ENCODE measurements at regions not wholly inside any gene's neighbourhood (a gene's known extent, or its start where the extent isn't known, plus 50 kb on each side); places are given as distances from the start of the nearest gene placed in this dataset.

GRCh38 chrX:137891431-137891830 is 325.5 kb downstream of the ZIC3 start:
- Histone ChIP-seq H3K79me1 (ENCODE audit: low read depth, low read length) (no peaks in the 10 kb centered on the region), H4K20me1 (replicated peaks in 1 of 2; ENCODE audit: control insufficient read depth in 1 of 2, insufficient read depth in 2 of 2, low read length in 2 of 2) (no peaks in the 10 kb centered on the region), H2AFZ (ENCODE audit: low read length) (no peak overlapping the region), H3K14ac (ENCODE audit: insufficient read length) (no peak overlapping the region), H2BK20ac (ENCODE audit: low read length) (no peak overlapping the region), H3K27me3 (replicated peaks in 1 of 4; ENCODE audit: control insufficient read depth in 3 of 4, extremely low read depth in 1 of 4, insufficient read depth in 3 of 4, low read length in 3 of 4) (no peaks in the 10 kb centered on the region), H3K23me2 (ENCODE audit: low read depth, low read length) (no peaks in the 10 kb centered on the region), H3K23ac (ENCODE audit: insufficient read length) (no peak overlapping the region), H2BK15ac (ENCODE audit: low read length) (no peak overlapping the region), H3K27ac (ENCODE audit: low read depth, low read length) (no peak overlapping the region), H3K18ac (ENCODE audit: extremely low read depth, low read length) (no peak overlapping the region), H3K36me3 (ENCODE audit: control insufficient read depth in 2 of 4, insufficient read depth in 4 of 4, low read length in 3 of 4) (no peaks in the 10 kb centered on the region), H3K4me2 (ENCODE audit: insufficient read depth in 1 of 2, low read depth in 2 of 2, low read length in 2 of 2) (no peak overlapping the region), H3K79me2 (ENCODE audit: control insufficient read depth in 1 of 2, insufficient read depth in 2 of 2, low read length in 2 of 2) (no peaks in the 10 kb centered on the region), H4K91ac (replicated peaks; ENCODE audit: insufficient read length, low read length) (no peak overlapping the region), H2AK5ac (ENCODE audit: low read depth, low read length) (no peak overlapping the region), H4K5ac (ENCODE audit: insufficient read length, low read depth, low read length) (no peak overlapping the region), H3K4me1 (replicated peaks in 1 of 4; ENCODE audit: control insufficient read depth in 3 of 4, insufficient read depth in 4 of 4, low read length in 3 of 4) (peaks cover 0 to 3% (median under 1%) of the 10 kb centered on the region in 4 experiments; a peak in 1 of 7 replicates), H4K8ac (ENCODE audit: extremely low read depth, insufficient read depth, low read length) (no peak overlapping the region), H3K4me3 (ENCODE audit: extremely low read depth in 1 of 4, insufficient read depth in 2 of 4, low read depth in 3 of 4, low read length in 4 of 4) (no peak overlapping the region), H3K9ac (replicated peaks in 1 of 4; ENCODE audit: extremely low read depth in 1 of 4, low read depth in 3 of 4, low read length in 3 of 4) (no peak overlapping the region), H3K56ac (replicated peaks; ENCODE audit: insufficient read length, low read depth, low read length) (no peak overlapping the region), H3K9me3 (ENCODE audit: insufficient read depth in 2 of 2, low read depth in 1 of 2, low read length in 1 of 2) (no peaks in the 10 kb centered on the region), H3K4ac (replicated peaks; ENCODE audit: insufficient read length, low read depth, low read length) (no peak overlapping the region), H2BK5ac (ENCODE audit: low read depth, low read length) (no peak overlapping the region), H2BK120ac (replicated peaks; ENCODE audit: low read depth, low read length) (no peak overlapping the region), H2BK12ac (ENCODE audit: low read depth, low read length) (no peak overlapping the region)
- no peak for FAIRE-seq
- WGBS, 2 experiments (ENCODE audit: extremely low coverage in 1 of 2, insufficient coverage in 1 of 2, insufficient read length in 1 of 2, insufficient replicate concordance in 2 of 2, low coverage in 1 of 2, low lambda C conversion rate in 2 of 2, missing lambda C conversion rate in 1 of 2) = 94% methylated on average over 2 of the region's 3 CpGs; no CpG with 5 or more reads in 1 of the 2 experiments
- no peak for DNase-seq (ENCODE audit: low read depth in 1 of 2, low spot score in 2 of 2)
- ChIA-PET CTCF (ENCODE audit: partially characterized antibody) (no interaction called here), POLR2A (ENCODE audit: partially characterized antibody) (interaction anchor here (0.7 kb wide), 1 partner anchor 57 kb away, joined by 3 read pairs; no protein-coding TSS in a partner anchor)
- TF ChIP-seq CBX8 (IDR thresholded peaks at IDR 0.05; ENCODE audit: borderline replicate concordance, low read depth, low read length) = no peak
- no peak for TF ChIP-seq TCF12 (IDR thresholded peaks at IDR 0.05; ENCODE audit: low read depth, low read length)
- TF ChIP-seq RXRA (IDR thresholded peaks at IDR 0.05; ENCODE audit: insufficient read depth, low read depth, low read length) = no peak
- no peak for TF ChIP-seq NANOG (IDR thresholded peaks at IDR 0.05; ENCODE audit: insufficient read depth, low read depth, low read length, poor library complexity, severe bottlenecking)
- TF ChIP-seq ATF2 (IDR thresholded peaks at IDR 0.05; ENCODE audit: low read length) = no peak
- no peak for TF ChIP-seq SP1 (IDR thresholded peaks at IDR 0.05; ENCODE audit: low read depth, low read length)
